Colonic mucosa (tissue), 4 donors: ENCODE measurements at regions not wholly inside any gene's neighbourhood (a gene's known extent, or its start where the extent isn't known, plus 50 kb on each side); places are given as distances from the start of the nearest gene placed in this dataset.

Experiments
- DNase-seq: peaks from one replicate; pipeline ENCODE4 v3.0.0-alpha.2; 2020
- H3K27ac ChIP-seq: fragments of 200-600 bp; one replicate; pipeline ENCODE4 v1.8.0; 2021
- H3K27me3 ChIP-seq: fragments of 200-600 bp; one replicate; pipeline ENCODE4 v1.8.0; 2021
- H3K36me3 ChIP-seq: fragments of 200-600 bp; one replicate; pipeline ENCODE4 v1.8.0; 2021
- H3K4me1 ChIP-seq: fragments of 200-600 bp; one replicate; pipeline ENCODE4 v1.8.0; 2021; ENCODE audit warnings: mild to moderate bottlenecking
- H3K4me3 ChIP-seq: fragments of 200-600 bp; one replicate; pipeline ENCODE4 v1.8.0; 2021
- H3K9ac ChIP-seq, 2 donors: one replicate each; pipeline ENCODE4 v1.7.0; 2013; ENCODE audit warnings: control low read depth in 2 of 2, low read depth in 2 of 2, low read length in 2 of 2
- H3K9me3 ChIP-seq: fragments of 200-600 bp; one replicate; pipeline ENCODE4 v1.8.0; 2021
- CTCF ChIP-seq: fragments of 200-600 bp; IDR thresholded peaks from one replicate; pipeline ENCODE4 v1.8.0; 2022; ENCODE audit warnings: antibody characterized with exemption, mild to moderate bottlenecking
- intact Hi-C: fragments of 100-400 bp; cut with DNase I; formaldehyde crosslinking; loops from one replicate; pipeline ENCODE4 v1.14.1; 2022
- donor health status: healthy.
- donor health status: DM: no; HTN: no; CAD: no.
- donor health status: DM: no; HTN: no; CAD: no.

- DNase-seq, result no peak
- TF ChIP-seq CTCF, result no peak
- Histone ChIP-seq H3K4me1 (no peaks in the 10 kb centered on the region), H3K4me3 (no peak overlapping the region), H3K27me3 (no peaks in the 10 kb centered on the region), H3K36me3 (no peaks in the 10 kb centered on the region), H3K27ac (no peak overlapping the region), H3K9me3 (no peaks in the 10 kb centered on the region), H3K9ac (no peak overlapping the region)
- intact Hi-C loops, result no loop called here
These were observed 406.2 kb downstream of the TLL1 start for GRCh38 chr4:166279261-166279660.

GRCh38 chr4:166280642-166281041, 407.6 kb downstream of the TLL1 start:
- Histone ChIP-seq H3K9ac (no peak overlapping the region), H3K36me3 (no peaks in the 10 kb centered on the region), H3K4me1 (no peaks in the 10 kb centered on the region), H3K4me3 (no peak overlapping the region), H3K9me3 (no peaks in the 10 kb centered on the region), H3K27me3 (no peaks in the 10 kb centered on the region), H3K27ac (no peak overlapping the region)
- no peak for DNase-seq
- TF ChIP-seq CTCF, result no peak
- intact Hi-C loops, result no loop called here

DNA sequence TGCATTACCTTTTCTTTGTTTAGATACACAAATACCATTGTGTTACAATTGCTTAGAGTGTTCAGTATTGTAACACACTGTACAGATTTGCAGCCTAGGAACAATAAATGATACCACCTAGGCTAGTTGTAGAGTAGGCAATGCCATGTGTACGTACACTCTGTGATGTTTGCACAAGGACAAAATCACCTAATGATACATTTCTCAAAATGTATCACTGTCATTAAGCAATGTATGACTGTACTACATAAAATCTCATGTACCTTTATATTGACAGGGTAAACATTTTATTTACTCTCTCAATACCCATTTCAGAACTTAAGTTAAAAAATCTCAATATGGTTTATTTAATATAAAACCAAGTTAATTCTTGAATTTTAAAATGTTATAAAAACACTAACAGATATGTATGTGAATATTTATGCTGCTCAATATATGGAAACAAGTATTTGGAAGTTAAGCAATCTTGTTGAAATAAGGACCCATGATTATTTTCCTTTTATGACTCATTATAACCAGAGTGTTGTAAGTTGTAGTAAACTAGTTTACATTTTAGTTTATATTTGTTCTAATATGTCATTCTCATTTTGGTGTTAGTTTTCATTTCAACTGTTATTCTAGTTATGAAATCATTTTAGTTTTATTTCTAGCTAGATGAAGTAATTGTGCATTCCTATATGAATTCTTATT, 409.2 kb downstream of the TLL1 start:
- Histone ChIP-seq H3K4me1 (no peaks in the 10 kb centered on the region), H3K36me3 (no peaks in the 10 kb centered on the region), H3K4me3 (no peak overlapping the region), H3K27me3 (no peaks in the 10 kb centered on the region), H3K9ac (no peak overlapping the region), H3K9me3 (no peaks in the 10 kb centered on the region), H3K27ac (no peak overlapping the region)
- TF ChIP-seq CTCF, result no peak
- intact Hi-C loops, result no loop called here
- no peak for DNase-seq

GRCh38 chr4:166284221-166284620, 411.2 kb downstream of the TLL1 start:
- H3K9ac ChIP-seq, result no peak overlapping the region
- no peaks in the 10 kb centered on the region for H3K9me3 ChIP-seq
- no peak overlapping the region for H3K4me3 ChIP-seq
- H3K27ac ChIP-seq, result no peak overlapping the region
- DNase-seq, result no peak
- H3K4me1 ChIP-seq, result no peaks in the 10 kb centered on the region
- no peaks in the 10 kb centered on the region for H3K36me3 ChIP-seq
- no peaks in the 10 kb centered on the region for H3K27me3 ChIP-seq
- intact Hi-C loops, result no loop called here
- TF ChIP-seq CTCF, result no peak

DNA sequence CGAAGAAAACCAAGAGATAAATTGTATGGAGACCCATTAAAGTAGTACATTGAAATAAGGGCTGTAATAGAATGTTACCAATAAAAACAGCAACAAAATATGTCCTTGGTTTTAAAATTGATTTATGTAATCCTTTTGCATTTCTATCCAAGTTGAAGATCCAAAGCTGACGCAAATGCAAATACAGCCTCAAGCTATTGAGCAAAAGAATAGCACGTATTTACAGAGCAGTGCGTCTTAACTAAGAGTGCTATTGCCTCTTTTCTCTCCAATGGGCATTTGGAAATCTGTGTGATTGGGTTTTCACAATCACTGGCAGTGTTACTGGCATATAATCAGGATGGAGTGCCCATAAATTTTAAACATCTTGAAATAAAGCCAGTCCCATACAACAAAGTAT, 417.4 kb downstream of the TLL1 start:
- Histone ChIP-seq H3K4me3 (no peak overlapping the region), H3K27me3 (no peaks in the 10 kb centered on the region), H3K36me3 (no peaks in the 10 kb centered on the region), H3K9ac (no peak overlapping the region), H3K4me1 (no peaks in the 10 kb centered on the region), H3K27ac (no peak overlapping the region), H3K9me3 (no peaks in the 10 kb centered on the region)
- DNase-seq, result no peak
- no peak for TF ChIP-seq CTCF
- intact Hi-C loops, result no loop called here
